ENCODE measurements at regions not wholly inside any gene's neighbourhood (a gene's known extent, or its start where the extent isn't known, plus 50 kb on each side); places are given as distances from the start of the nearest gene placed in this dataset.
A peak's percentile ranks its signal among the peaks of the same experiment; 100 is the strongest.

DNA sequence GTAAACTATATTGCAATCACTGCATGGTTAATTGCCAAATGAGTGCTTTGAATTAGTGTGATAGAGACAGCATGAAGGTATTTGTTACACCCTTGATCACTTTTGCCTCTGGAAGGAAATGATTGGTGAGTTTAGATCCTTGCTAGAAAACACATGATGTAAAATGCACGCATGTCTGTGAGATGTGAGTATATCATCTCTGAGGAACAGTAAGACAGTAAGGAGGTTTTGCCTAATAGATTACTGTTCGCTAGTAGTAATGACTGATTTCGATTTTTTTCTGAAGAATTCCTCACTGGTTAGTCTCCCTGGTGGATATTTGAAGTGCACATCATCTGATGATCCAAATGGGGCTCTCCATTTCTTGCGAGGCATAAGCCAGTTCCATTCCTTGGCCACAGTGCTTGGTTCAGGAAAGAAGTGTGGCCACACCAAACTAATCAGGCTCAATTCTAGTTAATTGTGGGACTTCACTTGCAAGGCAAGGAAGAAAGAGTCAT is 156.4 kb upstream of the ADRA1B start:
- no peak for DNase-seq (ENCODE audit: low spot score)

DNA sequence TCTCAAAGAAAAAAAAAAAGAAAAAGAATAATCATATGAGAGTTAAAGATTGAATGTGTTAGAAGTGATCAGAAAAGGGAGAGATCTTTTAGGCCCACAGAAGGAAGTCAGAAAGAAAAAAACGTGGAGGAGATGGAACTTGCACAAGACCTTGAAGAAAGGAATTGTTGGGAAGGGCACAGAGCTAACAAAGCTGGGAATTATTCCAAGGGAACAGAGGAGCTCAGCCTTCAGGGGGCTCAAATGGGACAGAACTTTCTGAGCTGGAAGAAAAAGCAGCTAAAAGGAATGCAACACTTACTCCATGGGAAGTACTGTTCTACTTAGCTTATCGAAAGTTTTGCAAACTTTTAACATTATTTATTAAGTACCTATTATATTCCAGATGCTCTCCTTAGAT is 153.4 kb upstream of the ADRA1B start:
- DNase-seq (ENCODE audit: low spot score): no peak

DNA sequence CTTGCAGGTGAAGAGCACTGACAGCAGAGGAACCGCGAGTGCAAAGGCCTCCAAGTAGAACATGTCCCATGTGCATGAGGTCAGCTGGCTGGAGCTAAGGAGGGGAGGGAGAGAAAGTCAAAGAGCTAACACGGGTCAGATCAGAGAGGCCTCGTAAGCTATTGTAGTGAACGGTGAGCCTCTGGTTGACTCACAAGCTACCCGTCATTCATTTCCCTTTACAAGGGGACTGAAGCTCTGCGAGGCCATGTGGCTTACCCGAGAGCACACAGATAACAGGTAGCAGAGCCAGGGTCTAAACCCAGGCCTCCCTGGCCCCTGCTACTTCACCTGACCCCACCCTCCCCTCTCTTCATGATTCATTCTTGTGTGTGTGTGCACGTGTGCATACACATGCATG is 152.7 kb upstream of the ADRA1B start:
- no peak for DNase-seq (ENCODE audit: low spot score)

DNA sequence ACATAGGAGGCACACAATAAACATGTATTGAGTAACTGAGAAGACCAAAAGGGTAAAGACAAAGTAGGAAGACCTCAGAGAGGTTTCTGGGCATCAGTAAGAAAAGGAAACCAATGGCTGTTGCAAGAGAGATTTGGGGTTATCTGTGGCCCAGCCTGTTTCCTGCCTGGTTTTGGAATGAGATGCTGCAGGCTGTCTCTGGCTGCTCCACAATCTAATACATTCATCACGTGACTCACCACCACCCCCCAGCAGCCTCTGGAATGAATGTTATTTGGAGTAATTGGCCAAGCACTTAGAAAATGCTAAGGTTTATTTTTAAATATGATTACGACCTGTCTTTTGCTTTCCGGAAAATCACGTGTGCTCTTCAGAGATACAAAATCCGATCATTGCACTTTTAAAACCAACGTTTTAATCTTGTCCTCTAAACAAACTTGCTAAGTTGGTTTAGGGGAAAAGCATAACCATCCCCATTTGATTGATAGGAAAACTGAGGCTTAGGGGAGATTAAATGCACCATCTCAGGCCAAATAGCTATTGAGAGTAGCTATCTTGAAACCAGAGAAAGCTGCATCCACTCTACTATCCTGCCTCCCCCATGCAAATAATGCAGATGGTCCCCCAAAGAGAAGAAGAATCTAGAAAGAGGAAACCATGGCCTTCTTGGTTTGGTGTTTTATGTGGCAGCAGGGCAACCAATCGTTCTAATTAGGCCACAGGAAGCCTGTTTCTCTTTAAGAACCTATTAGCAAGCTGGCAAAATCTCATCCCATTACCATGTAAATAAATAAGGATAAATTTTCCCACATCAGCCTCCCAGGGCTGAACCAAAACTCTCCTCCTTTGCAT is 151.8 kb upstream of the ADRA1B start:
- DNase-seq (ENCODE audit: low spot score): no peak

DNA sequence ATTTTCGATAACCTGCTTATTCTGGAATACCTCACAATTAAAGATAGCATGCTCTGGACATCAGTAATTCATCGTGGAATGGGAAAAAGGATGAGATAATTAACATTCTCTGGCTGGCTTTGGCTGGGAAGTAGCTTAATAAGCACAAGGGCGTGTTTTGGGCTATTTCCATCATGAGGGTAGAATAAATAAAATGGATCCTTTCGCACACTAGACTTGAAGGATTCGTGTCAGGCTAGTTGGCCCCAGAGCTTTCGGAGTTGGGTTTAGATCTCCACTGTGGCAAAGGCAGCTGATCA is 151.2 kb upstream of the ADRA1B start:
- no peak for DNase-seq (ENCODE audit: low spot score)

DNA sequence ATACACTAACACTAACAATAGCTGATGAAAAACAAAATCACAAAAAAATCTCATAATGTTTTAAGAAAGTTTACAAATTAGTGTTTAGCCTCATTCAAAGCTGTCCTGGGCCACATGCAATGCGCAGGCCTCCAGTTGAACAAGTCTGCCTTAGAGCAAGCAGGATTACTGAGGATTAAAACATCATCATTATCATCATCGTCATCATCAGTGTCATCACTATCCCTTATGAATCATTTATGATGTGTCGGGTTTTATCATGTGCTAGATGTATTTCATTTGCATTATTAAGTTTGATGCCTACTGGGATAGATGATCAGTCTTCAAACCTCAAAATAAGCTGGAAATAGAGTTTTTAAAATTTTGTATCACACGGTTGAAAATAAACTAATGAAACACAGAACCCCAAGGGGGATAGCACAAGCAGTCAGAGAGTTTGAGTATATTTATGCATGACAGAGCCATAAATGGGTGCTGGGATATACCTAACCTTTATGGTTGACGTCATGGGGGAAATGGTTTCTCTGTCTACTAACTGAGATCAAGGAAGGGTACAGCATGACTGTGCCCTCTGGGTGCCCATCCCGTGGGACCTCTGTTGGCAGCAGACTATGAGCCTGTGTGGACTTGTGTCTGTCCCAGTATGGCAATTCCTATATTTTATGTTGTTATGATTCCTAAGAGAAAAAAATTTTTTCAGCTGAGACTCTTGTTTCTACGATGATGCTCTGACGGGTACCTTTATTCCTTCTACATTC is 150.3 kb upstream of the ADRA1B start:
- no peak for DNase-seq (ENCODE audit: low spot score)

DNA sequence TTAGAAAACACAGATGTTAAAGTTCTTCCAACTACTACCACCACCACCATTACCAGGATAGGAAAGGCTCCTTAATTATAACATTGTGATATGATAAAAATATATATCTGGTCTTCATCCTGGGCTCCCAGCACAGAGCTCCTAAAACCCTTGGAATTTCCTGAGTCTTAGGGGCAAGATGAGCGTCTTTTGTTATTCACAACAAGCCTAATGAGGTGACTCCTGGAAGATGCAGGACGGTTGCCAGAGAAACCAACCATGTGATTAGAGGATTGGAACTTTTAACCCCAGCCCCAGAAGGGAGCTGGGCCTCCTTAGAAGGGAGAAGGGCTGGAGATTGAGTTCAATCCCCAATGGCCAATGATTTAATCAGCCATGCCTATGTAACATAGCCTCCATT is 148.0 kb upstream of the ADRA1B start:
- no peak for DNase-seq (ENCODE audit: low spot score)

DNA sequence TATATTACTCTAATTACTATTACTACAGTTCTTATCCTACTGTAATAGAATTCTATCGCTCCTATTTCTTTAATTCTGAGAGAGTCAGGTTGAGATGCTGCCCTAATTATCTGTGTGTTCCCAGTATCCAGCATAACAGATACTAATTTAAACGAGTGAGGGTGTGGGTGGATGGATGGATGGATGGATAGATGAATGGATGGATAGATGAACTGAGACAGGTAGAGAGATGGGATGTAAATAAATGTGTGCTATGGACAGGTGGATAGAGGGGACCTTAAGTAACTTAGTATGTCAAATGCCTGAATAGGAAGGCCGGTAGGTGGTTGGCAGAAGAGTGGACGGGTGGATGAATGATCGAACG is 143.6 kb upstream of the ADRA1B start:
- no peak for DNase-seq (ENCODE audit: low spot score)

DNA sequence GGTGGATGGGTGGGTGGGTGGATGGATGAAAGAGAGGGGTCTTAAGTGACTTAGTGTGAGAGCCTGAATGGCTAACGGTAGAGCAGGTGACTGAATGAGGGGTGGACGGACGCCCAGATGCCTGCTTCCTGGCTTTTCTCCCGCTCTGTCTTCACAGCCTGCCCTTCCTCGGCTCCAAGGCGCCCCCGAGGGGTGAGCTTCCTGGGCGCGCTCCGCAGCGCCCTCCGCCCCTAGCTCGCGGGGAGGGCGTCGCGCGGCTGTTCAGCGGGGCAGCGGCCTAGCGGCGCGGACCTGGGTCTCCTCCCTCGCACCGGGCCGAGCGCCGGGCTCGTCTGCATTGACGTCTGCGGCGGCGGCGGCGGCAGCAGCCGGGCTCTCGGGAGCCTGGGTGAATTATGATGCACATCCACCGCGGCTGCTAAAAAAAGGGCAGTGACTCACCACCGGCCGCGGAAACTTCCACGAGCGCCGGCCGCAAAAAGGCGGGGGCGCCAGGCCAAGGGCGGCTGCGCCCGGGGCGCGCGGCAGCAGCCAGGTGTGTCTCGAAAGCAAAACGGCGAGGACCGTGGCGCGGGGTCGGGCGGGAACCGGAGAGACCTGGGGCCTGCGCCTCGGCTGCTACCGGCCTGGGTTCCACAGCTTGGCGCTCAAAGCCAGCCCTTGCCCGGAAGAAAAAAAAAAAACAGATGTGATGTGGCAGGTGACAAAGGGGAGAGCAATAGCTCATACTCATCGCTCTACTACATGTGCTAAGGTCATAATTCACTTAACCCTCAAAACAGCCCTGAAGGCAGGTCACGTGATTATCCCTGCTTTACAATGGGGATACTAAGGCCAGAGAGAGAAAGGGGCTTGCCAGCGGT is 143.0 kb upstream of the ADRA1B start:
- peak; percentile 35 for DNase-seq (ENCODE audit: low spot score)

DNA sequence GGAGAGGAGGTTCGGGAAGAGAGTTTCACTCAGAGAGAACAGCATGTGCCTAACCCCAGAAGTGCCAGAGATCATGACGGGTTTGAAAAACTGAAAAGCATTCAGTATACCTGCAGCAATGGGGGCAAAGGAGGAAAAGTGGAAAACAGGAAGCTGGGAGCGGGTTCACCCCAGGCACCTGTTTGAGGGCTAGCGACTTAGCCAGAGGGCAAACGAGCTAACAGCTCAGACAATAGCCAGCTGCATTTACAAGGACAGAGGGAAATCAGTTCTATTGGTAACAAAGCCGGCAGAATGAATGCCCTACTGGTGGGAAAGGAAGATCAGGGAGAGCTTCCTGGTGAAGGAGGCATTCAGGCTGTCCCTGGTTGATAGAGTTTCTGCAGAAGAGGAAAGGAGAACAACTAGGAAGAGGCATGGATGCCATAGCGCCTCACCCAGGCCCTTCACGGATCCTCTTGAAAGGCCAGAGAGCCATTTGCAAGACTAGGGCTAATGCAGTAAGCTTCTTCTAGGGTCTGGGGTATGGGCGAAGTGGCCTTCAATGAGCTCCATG is 141.7 kb upstream of the ADRA1B start:
- no peak for DNase-seq (ENCODE audit: low spot score)

DNA sequence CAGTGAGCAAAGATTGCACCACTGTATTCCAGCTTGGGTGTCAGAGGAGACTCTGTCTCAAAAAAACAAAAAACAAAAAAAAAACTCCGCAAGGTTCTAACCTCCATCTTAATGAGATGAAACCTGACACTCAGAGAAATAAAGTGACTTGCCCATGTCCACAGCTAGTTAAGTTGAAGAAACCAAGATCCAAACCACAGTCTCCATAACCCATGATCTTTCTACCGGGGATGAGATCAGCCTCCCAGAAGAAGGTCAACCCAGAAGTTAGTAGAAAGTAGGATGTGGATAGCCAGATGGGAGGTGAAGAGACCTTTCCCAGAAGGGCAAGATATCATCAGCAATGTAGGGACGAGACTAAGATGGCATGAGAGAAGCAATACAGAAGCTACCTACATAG is 140.4 kb upstream of the ADRA1B start:
- no peak for DNase-seq (ENCODE audit: low spot score)

DNA sequence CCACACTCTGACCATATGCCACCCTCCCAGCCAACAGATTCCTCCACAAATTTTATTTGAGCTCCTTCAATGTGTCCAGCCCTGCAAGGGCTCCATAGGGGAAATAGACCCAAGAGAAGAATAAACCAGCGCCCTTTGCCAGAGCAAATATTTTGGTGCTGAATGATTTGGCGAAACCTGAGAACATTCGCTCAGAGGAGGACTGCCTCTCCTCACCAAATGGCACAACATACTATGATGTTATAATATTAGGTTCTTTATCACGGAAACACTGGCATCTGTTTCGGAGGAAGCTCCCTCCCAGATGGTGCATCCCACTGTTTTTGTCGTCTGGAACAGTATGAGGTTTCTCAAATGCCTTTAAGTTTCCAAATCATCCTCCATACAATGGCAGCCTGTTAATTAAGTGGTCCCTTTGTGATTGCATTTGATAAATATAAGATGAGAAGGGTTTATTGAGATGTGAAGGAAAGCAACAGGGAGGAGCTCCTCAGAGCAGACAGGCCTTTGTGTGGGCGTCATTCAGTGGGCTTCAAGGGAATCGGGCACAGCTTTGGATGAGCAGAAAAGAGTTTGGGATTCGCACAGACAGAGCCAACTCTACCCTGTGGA is 139.1 kb upstream of the ADRA1B start:
- DNase-seq (ENCODE audit: low spot score): no peak

DNA sequence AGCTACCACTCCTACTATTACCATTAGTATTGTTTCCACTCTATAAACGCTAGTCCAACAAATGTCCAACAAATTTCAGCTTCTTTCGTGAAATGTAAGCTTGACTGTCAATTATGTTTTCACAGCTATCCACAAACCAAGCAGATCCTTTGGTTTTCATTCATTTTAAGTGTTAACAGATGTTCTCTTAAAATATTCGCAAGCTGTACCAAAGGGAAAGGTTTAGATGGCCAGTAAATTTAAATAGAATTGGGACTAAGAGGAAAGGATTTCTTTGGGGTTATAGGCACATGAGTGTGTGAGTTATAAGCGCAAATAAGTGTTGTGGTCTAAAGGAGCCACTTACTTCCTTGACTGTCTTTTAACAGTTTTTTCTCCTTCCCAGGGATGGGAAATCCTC is 136.8 kb upstream of the ADRA1B start:
- DNase-seq (ENCODE audit: low spot score): no peak

DNA sequence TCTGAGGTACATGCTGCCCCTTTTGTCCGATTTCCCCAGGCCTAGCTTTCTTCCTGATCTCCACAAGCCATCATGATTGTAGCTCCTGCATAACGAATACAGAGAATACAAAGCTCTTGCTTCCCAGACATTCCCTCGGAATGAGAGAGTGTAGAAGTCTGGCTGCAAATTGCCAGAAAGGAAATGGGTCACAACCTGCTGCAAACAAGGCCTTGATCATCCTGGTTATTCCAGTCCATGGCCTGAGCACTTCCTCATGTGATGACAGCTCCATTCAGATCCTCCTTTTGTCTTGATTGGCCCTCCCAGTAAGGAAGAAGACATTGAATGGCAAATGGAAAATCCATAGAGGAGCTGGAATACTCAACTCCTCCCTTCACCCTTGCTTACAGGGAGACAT is 136.0 kb upstream of the ADRA1B start:
- DNase-seq (ENCODE audit: low spot score): no peak

DNA sequence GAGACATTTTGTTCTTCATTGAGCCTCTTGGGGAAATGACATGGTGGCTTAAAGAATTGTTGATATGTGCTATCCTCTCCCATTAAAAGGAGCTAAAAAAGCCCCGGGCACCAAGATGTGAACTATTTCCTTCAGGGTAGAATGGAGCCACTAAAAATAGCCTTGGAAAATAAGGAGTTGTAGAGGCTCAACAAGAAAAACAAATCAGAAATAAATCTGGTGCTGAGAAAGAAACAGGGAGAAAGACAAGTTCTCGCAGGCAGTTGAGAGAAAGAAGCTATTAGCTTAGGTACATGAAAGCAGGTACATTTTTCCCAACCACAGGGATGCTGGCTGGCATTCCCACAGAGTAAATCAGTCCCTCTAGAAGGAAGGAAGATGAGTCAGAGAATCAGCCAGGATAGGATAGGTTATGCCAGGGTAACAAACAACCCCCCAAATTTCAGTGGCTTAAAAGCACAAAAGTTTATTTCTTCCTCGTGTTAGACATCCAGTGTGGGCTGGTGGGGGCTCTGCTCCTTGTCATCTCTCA is 134.6 kb upstream of the ADRA1B start:
- no peak for DNase-seq (ENCODE audit: low spot score)

DNA sequence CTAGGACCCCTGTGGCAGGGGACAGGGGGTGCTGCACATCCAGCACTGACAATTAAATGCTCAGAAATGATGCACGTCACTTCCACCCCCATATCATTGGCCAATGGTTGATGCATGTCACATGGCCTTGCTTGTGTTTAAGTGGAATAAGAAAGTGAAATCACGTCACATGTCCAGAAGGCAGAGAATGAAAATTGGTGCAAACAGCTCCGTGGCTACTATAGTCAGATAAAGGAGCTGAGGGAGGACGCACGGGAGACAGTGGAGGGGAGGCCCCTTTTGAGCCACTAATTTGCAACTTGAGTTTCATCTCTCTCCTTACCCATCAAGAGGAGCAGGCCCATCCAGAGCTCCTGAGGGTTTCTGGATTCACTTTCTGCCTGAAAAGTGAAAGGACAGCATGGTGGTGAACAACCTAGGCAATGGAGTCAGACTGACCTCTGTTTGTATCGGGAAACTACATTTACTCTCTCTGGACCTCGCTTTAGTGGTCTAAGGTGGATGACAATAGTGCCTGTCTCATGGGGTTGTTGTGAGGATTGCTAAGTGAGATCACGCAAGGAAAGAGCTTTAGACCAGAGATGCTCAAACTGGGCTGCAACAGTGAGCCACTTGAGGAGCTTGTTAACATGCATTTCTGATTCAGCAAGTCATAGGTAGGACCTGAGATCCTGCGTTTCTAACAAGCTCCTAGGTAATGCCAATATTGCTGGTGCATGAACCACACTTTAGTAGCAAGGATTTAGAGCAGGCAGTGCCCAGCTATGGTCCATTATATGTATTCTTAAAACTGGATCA is 133.9 kb upstream of the ADRA1B start:
- DNase-seq (ENCODE audit: low spot score): no peak

DNA sequence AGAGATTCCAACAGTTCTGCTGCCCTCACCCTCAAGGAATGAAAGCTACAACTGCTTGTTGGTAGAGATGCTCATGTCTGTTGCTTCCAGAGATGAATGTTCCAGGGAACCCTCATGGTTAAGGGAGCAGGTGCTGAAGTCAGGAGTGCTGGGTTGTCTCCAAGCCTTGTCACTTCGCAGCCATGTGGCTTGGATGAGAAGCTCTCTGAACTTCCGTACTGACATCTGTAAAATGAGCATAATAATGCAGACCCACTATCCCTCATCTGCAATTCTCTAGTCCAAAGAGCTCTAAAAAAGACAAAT is 133.3 kb upstream of the ADRA1B start:
- no peak for DNase-seq (ENCODE audit: low spot score)

DNA sequence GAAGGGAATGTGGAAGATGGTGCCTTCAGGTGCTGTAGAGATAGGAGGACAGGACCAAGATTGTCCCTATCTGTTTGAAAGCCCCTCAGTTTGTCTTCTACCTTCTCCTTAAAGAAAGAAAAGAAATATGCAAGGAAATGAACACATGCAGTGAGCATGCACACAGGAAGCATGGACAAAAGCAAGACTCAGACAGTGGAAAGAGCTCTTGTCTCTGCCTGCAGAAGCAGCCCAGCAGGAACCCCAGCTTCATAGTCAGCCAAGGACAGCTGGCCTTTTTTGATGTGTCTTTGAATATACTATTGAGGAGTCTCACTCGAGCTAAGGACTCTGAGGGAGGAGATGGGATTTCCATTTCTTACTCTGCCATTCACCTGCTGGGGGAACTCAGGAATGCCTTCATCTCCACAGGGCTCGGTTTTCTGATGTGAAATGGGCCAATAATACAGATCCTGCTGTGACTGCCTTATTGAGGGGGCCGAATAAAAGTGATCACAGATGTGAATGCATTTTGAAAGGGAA is 132.5 kb upstream of the ADRA1B start:
- no peak for DNase-seq (ENCODE audit: low spot score)

DNA sequence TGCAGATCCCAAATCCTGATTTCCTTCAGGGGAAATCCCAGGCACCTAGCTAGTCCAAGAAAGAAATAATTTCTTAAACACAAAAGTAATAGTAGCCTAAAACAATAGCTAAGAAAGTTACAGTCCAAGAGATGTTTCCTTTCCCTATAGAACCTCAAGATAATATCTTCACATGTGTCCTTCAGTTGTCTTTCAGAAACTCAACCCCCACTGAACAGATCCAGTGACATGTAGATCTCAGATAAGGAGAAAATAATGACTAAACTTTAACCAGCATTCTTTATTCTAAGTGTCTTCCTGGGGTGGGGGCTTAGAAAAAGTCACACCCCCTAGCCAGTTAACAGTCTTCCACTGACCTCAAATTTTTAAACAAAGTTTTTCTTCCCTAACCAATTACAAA is 131.3 kb upstream of the ADRA1B start:
- DNase-seq (ENCODE audit: low spot score): no peak

DNA sequence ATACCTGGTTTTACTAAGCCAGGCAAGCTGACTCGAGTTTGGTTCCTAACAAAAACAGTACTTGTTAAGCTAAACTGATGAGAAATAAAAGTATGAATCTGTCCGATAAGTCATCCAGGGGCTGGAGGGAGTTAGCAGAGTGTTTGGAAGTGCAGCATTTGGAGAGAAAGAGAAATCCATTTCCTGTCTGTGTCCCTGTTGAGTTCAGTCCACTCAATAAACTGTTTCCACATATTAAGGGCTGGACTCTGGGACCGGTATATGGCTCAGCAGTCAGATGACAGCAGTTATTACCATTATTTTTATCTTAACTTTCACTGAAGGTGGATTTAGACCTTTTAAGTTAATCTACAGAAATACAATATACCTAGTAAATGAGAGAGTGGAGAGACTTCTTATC is 130.6 kb upstream of the ADRA1B start:
- DNase-seq (ENCODE audit: low spot score): no peak

DNA sequence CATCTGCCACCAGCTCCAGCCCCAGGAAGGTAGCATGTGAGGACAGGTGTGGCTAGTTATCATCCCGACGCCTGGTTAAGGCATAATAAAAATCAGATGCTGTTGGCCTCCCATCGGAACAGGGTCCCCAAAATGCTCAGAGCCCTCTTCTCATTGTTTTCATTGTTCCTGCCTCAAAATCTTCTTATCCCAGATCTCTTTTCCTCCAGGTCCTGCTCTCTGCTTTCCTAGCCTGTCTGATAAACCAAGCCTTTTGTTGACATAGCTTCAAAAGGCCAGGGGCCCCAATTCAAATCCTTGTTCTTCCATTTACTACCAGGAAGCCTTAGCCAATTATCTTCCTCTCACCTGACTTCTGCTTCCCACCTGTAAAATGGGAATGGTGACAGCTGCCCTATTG is 130.1 kb upstream of the ADRA1B start:
- no peak for DNase-seq (ENCODE audit: low spot score)

All from COLO829 (cell line).